Bronchial epithelial cell (primary cell): ENCODE measurements at regions not wholly inside any gene's neighbourhood (a gene's known extent, or its start where the extent isn't known, plus 50 kb on each side); places are given as distances from the start of the nearest gene placed in this dataset.

Source experiments
- DNase-seq: peaks from one replicate; pipeline ENCODE4 v3.0.0-alpha.2; 2010; ENCODE audit warnings: low read depth
- FAIRE-seq: peaks from 2 replicates; lab custom pipeline; 2011; peaks lifted over from hg19 to GRCh38; lab: Jason Lieb, UNC
- H3K27me3 ChIP-seq: 2 replicates; pipeline ENCODE4 v1.5.1; 2011; ENCODE audit warnings: low read length; ENCODE audit not compliant: control insufficient read depth, insufficient read depth
- H3K36me3 ChIP-seq: 2 replicates; pipeline ENCODE4 v1.5.1; 2011; ENCODE audit warnings: low read length; ENCODE audit not compliant: control insufficient read depth, insufficient read depth
- H3K4me3 ChIP-seq: 2 replicates; pipeline ENCODE4 v1.5.1; 2011; ENCODE audit warnings: mild to moderate bottlenecking, low read depth, low read length, control low read depth
- CTCF ChIP-seq: IDR thresholded peaks from 2 replicates; pipeline ENCODE4 v1.5.1; 2011; ENCODE audit warnings: mild to moderate bottlenecking, moderate library complexity, low read length, control low read depth, inconsistent platforms; ENCODE audit not compliant: insufficient read depth, severe bottlenecking

- Histone ChIP-seq H3K4me3 (no peak overlapping the region), H3K36me3 (no peaks in the 10 kb centered on the region), H3K27me3 (no peaks in the 10 kb centered on the region)
- no peak for FAIRE-seq
- TF ChIP-seq CTCF: no peak
- no peak for DNase-seq
These were observed 545.2 kb upstream of the CCDC179 start for GRCh38 chr11:23405350-23405937.

GRCh38 chr11:23406131-23406819, 546.0 kb upstream of the CCDC179 start:
- H3K4me3 ChIP-seq: no peak overlapping the region
- no peak for TF ChIP-seq CTCF
- FAIRE-seq (no peak), DNase-seq (no peak)
- H3K36me3 ChIP-seq: no peaks in the 10 kb centered on the region
- no peaks in the 10 kb centered on the region for H3K27me3 ChIP-seq

- no peaks in the 10 kb centered on the region for H3K27me3 ChIP-seq
- no peak for FAIRE-seq
- no peaks in the 10 kb centered on the region for H3K36me3 ChIP-seq
- no peak overlapping the region for H3K4me3 ChIP-seq
- DNase-seq: peak; percentile 48
- no peak for TF ChIP-seq CTCF
These were observed 552.8 kb upstream of the CCDC179 start for GRCh38 chr11:23413057-23413456.

GRCh38 chr11:23423104-23423503, 562.8 kb upstream of the CCDC179 start:
- Histone ChIP-seq H3K27me3 (no peaks in the 10 kb centered on the region), H3K4me3 (no peak overlapping the region), H3K36me3 (no peaks in the 10 kb centered on the region)
- FAIRE-seq: no peak
- TF ChIP-seq CTCF: no peak
- DNase-seq: no peak

GRCh38 chr11:23423656-23424055, 563.4 kb upstream of the CCDC179 start:
- DNase-seq: no peak
- Histone ChIP-seq H3K27me3 (no peaks in the 10 kb centered on the region), H3K4me3 (no peak overlapping the region), H3K36me3 (no peaks in the 10 kb centered on the region)
- FAIRE-seq: no peak
- no peak for TF ChIP-seq CTCF
